NT2/D1 (cell line): ENCODE measurements at regions not wholly inside any gene's neighbourhood (a gene's known extent, or its start where the extent isn't known, plus 50 kb on each side); places are given as distances from the start of the nearest gene placed in this dataset.

ENCODE experiments used
- SUZ12 ChIP-seq: IDR thresholded peaks from 2 replicates; pipeline ENCODE4 v1.6.1; 2011; ENCODE audit not compliant: insufficient read length, insufficient read depth; ENCODE audit errors: extremely low read depth
- ZNF274 ChIP-seq: IDR thresholded peaks from 2 replicates; pipeline ENCODE4 v1.6.1; 2011; ENCODE audit warnings: mild to moderate bottlenecking, low read depth, low read length

DNA sequence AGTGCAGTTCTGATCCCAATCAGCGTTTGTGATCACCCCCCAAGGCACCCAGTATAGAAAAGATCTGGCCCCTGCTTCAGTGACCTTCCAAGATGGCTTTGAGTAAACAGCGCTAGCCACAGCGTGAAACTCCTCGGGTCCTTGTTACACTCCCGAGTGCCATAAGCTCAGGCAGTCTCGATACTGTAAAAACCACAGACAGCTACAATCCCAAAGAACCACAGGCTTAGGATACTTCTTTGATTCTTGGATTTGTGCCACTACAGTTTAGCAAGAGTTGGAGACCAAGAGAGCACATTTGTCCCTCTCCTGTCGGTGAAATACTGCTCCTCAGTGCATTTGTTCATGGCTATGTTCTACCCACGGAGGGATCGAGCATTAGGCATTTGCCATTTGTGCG is 352.5 kb upstream of the ZNF521 start:
- TF ChIP-seq ZNF274 (no peak), SUZ12 (no peak)
